IMR-90 (cell line): ENCODE measurements at regions not wholly inside any gene's neighbourhood (a gene's known extent, or its start where the extent isn't known, plus 50 kb on each side); places are given as distances from the start of the nearest gene placed in this dataset.
A peak's percentile ranks its signal among the peaks of the same experiment; 100 is the strongest.

Experiments
- ATAC-seq: fragments of 200-7000 bp; cut with Tn5 transposase; 2 replicates; pipeline ENCODE4 v1.9.1; 2020; ENCODE audit warnings: low read depth, mild to moderate bottlenecking, moderate library complexity
- BruUV-seq: library from RNA; stranded (reverse); fragments of 400-500 nt; replicated peaks from 2 replicates; lab custom pipeline; 2021; lab: Mats Ljungman, UMichigan
- CTCF ChIA-PET: fragments of 300-600 bp; formaldehyde crosslinking; extraction: SDS; loops from one replicate; lab custom pipeline; 2021; ENCODE audit warnings: antibody characterized with exemption; lab: Yijun Ruan, JAX
- POLR2A ChIA-PET: fragments of 300-600 bp; sonication (Branson Sonifier 250); formaldehyde crosslinking; loops from one replicate; lab custom pipeline; 2022; ENCODE audit warnings: antibody characterized with exemption; ENCODE audit not compliant: unreplicated experiment; lab: Charles Lee
- DNase-seq: peaks from one replicate; pipeline ENCODE4 v3.0.0; 2013
- H2AFZ ChIP-seq: replicated peaks from 2 replicates; pipeline ENCODE3; 2013; ENCODE audit warnings: low read length, mild to moderate bottlenecking; ENCODE audit not compliant: poor library complexity
- H2AK5ac ChIP-seq: 2 replicates; pipeline ENCODE4 v1.6.1; 2013; ENCODE audit warnings: low read depth, low read length, inconsistent platforms
- H2AK9ac ChIP-seq: replicated peaks from 2 replicates; pipeline ENCODE3; 2013; ENCODE audit warnings: mild to moderate bottlenecking, low read depth, low read length, moderate library complexity; ENCODE audit not compliant: poor library complexity
- H2BK120ac ChIP-seq: 2 replicates; pipeline ENCODE4 v1.6.1; 2013; ENCODE audit warnings: low read depth, low read length, inconsistent platforms
- H2BK15ac ChIP-seq: 3 replicates; pipeline ENCODE4 v1.6.1; 2013; ENCODE audit warnings: low read depth, low read length, inconsistent platforms
- H2BK20ac ChIP-seq: 2 replicates; pipeline ENCODE4 v1.6.1; 2013; ENCODE audit warnings: low read depth, mild to moderate bottlenecking, inconsistent platforms, low read length, moderate library complexity
- H2BK5ac ChIP-seq: 2 replicates; pipeline ENCODE4 v1.6.1; 2013; ENCODE audit warnings: mild to moderate bottlenecking, low read depth, low read length, inconsistent platforms; ENCODE audit not compliant: poor library complexity, severe bottlenecking
- H3K14ac ChIP-seq: replicated peaks from 2 replicates; pipeline ENCODE4 v1.6.1; 2013; ENCODE audit warnings: low read depth, low read length, inconsistent platforms
- H3K18ac ChIP-seq: 2 replicates; pipeline ENCODE4 v1.6.1; 2013; ENCODE audit warnings: low read depth, low read length, control low read depth
- H3K23ac ChIP-seq: 2 replicates; pipeline ENCODE4 v1.6.1; 2013; ENCODE audit warnings: low read depth, low read length, inconsistent platforms
- H3K27ac ChIP-seq: 2 replicates; pipeline ENCODE4 v1.5.1; 2013; ENCODE audit warnings: mild to moderate bottlenecking, control low read depth, low read length; ENCODE audit not compliant: insufficient read depth
- H3K27me3 ChIP-seq: 2 replicates; pipeline ENCODE4 v1.6.1; 2013; ENCODE audit warnings: low read length; ENCODE audit not compliant: control insufficient read depth, insufficient read depth
- H3K36me3 ChIP-seq: 2 replicates; pipeline ENCODE4 v1.6.1; 2013; ENCODE audit warnings: low read length, mixed read lengths; ENCODE audit not compliant: control insufficient read depth, insufficient read depth
- H3K4ac ChIP-seq: 2 replicates; pipeline ENCODE4 v1.6.1; 2013; ENCODE audit warnings: low read depth, low read length, inconsistent platforms
- H3K4me1 ChIP-seq: 2 replicates; pipeline ENCODE4 v1.6.1; 2013; ENCODE audit warnings: low read length, mixed read lengths; ENCODE audit not compliant: control insufficient read depth, insufficient read depth
- H3K4me2 ChIP-seq: 2 replicates; pipeline ENCODE4 v1.6.1; 2013; ENCODE audit warnings: low read depth, mild to moderate bottlenecking, control low read depth, low read length, moderate library complexity
- H3K4me3 ChIP-seq: 2 replicates; pipeline ENCODE4 v1.5.1; 2013; ENCODE audit warnings: low read depth, mild to moderate bottlenecking, control low read depth, low read length, moderate library complexity; ENCODE audit not compliant: insufficient read depth
- H3K56ac ChIP-seq: 2 replicates; pipeline ENCODE4 v1.6.1; 2013; ENCODE audit warnings: low read length, inconsistent platforms; ENCODE audit not compliant: insufficient read depth; ENCODE audit errors: extremely low read depth
- H3K79me1 ChIP-seq, 2 experiments: 2 replicates each; pipeline ENCODE4 v1.6.1; 2013; ENCODE audit warnings: low read length in 2 of 2, inconsistent platforms in 1 of 2, low read depth in 1 of 2
- H3K9ac ChIP-seq: 2 replicates; pipeline ENCODE4 v1.6.1; 2013; ENCODE audit warnings: low read depth, low read length, control low read depth
- H3K9me1 ChIP-seq: 2 replicates; pipeline ENCODE4 v1.6.1; 2013; ENCODE audit warnings: low read length, inconsistent platforms; ENCODE audit not compliant: insufficient read depth
- H3K9me3 ChIP-seq: 2 replicates; pipeline ENCODE4 v1.6.1; 2013; ENCODE audit warnings: low read length; ENCODE audit not compliant: control insufficient read depth, insufficient read depth
- H4K20me1 ChIP-seq: 2 replicates; pipeline ENCODE4 v1.6.1; 2013; ENCODE audit warnings: low read length, inconsistent platforms; ENCODE audit not compliant: insufficient read depth
- H4K5ac ChIP-seq: 2 replicates; pipeline ENCODE4 v1.6.1; 2013; ENCODE audit warnings: mild to moderate bottlenecking, low read depth, low read length, control low read depth
- H4K8ac ChIP-seq, 2 experiments: 2 replicates each; pipeline ENCODE4 v1.6.1; 2013; ENCODE audit warnings: low read depth in 2 of 2, low read length in 2 of 2, control low read depth in 1 of 2, inconsistent platforms in 1 of 2
- H4K91ac ChIP-seq: 2 replicates; pipeline ENCODE4 v1.6.1; 2013; ENCODE audit warnings: low read depth, low read length, inconsistent platforms; ENCODE audit not compliant: insufficient read depth
- CEBPB ChIP-seq: IDR thresholded peaks from 2 replicates; pipeline ENCODE4 v1.6.1; 2012; ENCODE audit warnings: low read depth, low read length, improper control_type of control experiment
- MAZ ChIP-seq: IDR thresholded peaks from 2 replicates; pipeline ENCODE4 v1.6.1; 2012; ENCODE audit warnings: low read depth, mild to moderate bottlenecking, low read length, improper control_type of control experiment, moderate library complexity, borderline replicate concordance
- WGBS, 2 experiments: methylation state at CpG; one replicate each; pipeline versions ENCODE4 v1.1.5 to v1.1.7; 2013; ENCODE audit warnings: missing lambda C conversion rate in 2 of 2; ENCODE audit not compliant: insufficient read length in 1 of 2; ENCODE audit errors: extremely low coverage in 2 of 2; 5-methylcytosine and 5-hydroxymethylcytosine counted together
- dilution Hi-C: fragments of 300-500 bp; cut with HindIII; formaldehyde crosslinking; loops from one replicate; pipeline ENCODE4 v1.14.3; 2018; ENCODE audit warnings: low sequenced_read_pairs; ENCODE audit not compliant: unreplicated experiment
- in situ Hi-C: fragments of 300-500 bp; cut with MboI; formaldehyde crosslinking; loops from 3 replicates; pipeline ENCODE4 v1.14.3; 2019; ENCODE audit warnings: low sequenced_read_pairs, inconsistent platforms, mixed read lengths
- intact Hi-C: fragments of 100-400 bp; cut with micrococcal nuclease; formaldehyde crosslinking; loops from 2 replicates; pipeline ENCODE4 v1.10.0; 2022

- DNase-seq (peak; percentile 54), ATAC-seq (no peak)
- H2BK15ac ChIP-seq, result no peak overlapping the region
- TF ChIP-seq MAZ (no peak), CEBPB (peak; percentile 32; the same call in 1 of the 2 replicates)
- no peak overlapping the region for H3K4me3 ChIP-seq
- ChIA-PET CTCF (interaction anchor here (0.6 kb wide), 1 partner anchor 35 kb away, joined by 3 read pairs; no protein-coding TSS in a partner anchor), POLR2A (no interaction called here)
- no peaks in the 10 kb centered on the region for H4K20me1 ChIP-seq
- no CpG with 5 or more reads among the region's 1 CpG for WGBS, 2 experiments
- H4K5ac ChIP-seq, result no peak overlapping the region
- H2AK5ac ChIP-seq, result no peak overlapping the region
- H2BK20ac ChIP-seq, result no peak overlapping the region
- in situ Hi-C loops (no loop called here), intact Hi-C loops (no loop called here), dilution Hi-C loops (no loop called here)
- H3K79me1 ChIP-seq, result no peaks in the 10 kb centered on the region
- no peak overlapping the region for H2BK5ac ChIP-seq
- BruUV-seq, result no TSS peak
- no peaks in the 10 kb centered on the region for H3K27me3 ChIP-seq
- no peak overlapping the region for H2AFZ ChIP-seq
- H3K9me1 ChIP-seq, result peaks cover 13% of the 10 kb centered on the region
- H3K18ac ChIP-seq, result no peak overlapping the region
- peaks cover 5% of the 10 kb centered on the region for H3K4me1 ChIP-seq
- no peaks in the 10 kb centered on the region for H3K36me3 ChIP-seq
- H3K4me2 ChIP-seq, result no peak overlapping the region
- H3K4ac ChIP-seq, result no peak overlapping the region
- no peak overlapping the region for H3K23ac ChIP-seq
- no peak overlapping the region for H3K27ac ChIP-seq
- H4K8ac ChIP-seq, result no peak overlapping the region
- no peak overlapping the region for H3K14ac ChIP-seq
- no peak overlapping the region for H3K9ac ChIP-seq
- no peak overlapping the region for H2AK9ac ChIP-seq
- no peak overlapping the region for H2BK120ac ChIP-seq
- no peak overlapping the region for H3K56ac ChIP-seq
- no peaks in the 10 kb centered on the region for H3K9me3 ChIP-seq
- H4K91ac ChIP-seq, result no peak overlapping the region
Observed at GRCh38 chr5:74541381-74541781, 99.1 kb downstream of the ENC1 start.
